Panc1 (cell line): ENCODE measurements at regions not wholly inside any gene's neighbourhood (a gene's known extent, or its start where the extent isn't known, plus 50 kb on each side); places are given as distances from the start of the nearest gene placed in this dataset.

Source experiments
- ATAC-seq: fragments of 200-7000 bp; cut with Tn5 transposase; 2 replicates; pipeline ENCODE4 v1.9.1; 2020; ENCODE audit warnings: mild to moderate bottlenecking, moderate library complexity
- BruUV-seq: library from RNA; stranded (reverse); fragments of 400-500 nt; replicated peaks from 2 replicates; lab custom pipeline; 2021; lab: Mats Ljungman, UMichigan
- CTCF ChIA-PET: fragments of 300-600 bp; sonication (Branson Sonifier 250); formaldehyde crosslinking; loops from one replicate; lab custom pipeline; 2022; ENCODE audit warnings: antibody characterized with exemption; lab: Charles Lee
- POLR2A ChIA-PET: fragments of 300-600 bp; sonication (Branson Sonifier 250); formaldehyde crosslinking; loops from one replicate; lab custom pipeline; 2022; ENCODE audit warnings: antibody characterized with exemption; lab: Charles Lee
- DNase-seq: peaks from one replicate; pipeline ENCODE4 v3.0.0-alpha.2; 2010; ENCODE audit warnings: low read depth, low spot score
- H3K27ac ChIP-seq: 2 replicates; pipeline ENCODE4 v1.5.1; 2011; ENCODE audit warnings: mild to moderate bottlenecking, low read length, inconsistent platforms
- H3K27me3 ChIP-seq: fragments of 200-500 bp; sonication (Bioruptor generic); 2 replicates; pipeline ENCODE4 v1.6.0; 2014; ENCODE audit warnings: low read length, inconsistent platforms; ENCODE audit not compliant: control insufficient read depth, insufficient read depth
- H3K36me3 ChIP-seq: fragments of 200-500 bp; sonication (Bioruptor generic); 2 replicates; pipeline ENCODE4 v1.5.1; 2014; ENCODE audit warnings: inconsistent platforms, mild to moderate bottlenecking, low read length, moderate library complexity; ENCODE audit not compliant: control insufficient read depth, insufficient read depth
- H3K4me1 ChIP-seq: 2 replicates; pipeline ENCODE4 v1.5.1; 2011; ENCODE audit warnings: inconsistent platforms, mild to moderate bottlenecking, low read length, moderate library complexity; ENCODE audit not compliant: control insufficient read depth, insufficient read depth
- H3K4me3 ChIP-seq, 2 experiments: 2 replicates each; pipeline ENCODE4 v1.5.1; 2011 to 2012; ENCODE audit warnings: low read depth in 2 of 2, low read length in 2 of 2, mild to moderate bottlenecking in 2 of 2, inconsistent platforms in 1 of 2, moderate library complexity in 1 of 2
- H3K9me3 ChIP-seq: fragments of 200-500 bp; sonication (Bioruptor generic); 2 replicates; pipeline ENCODE4 v1.5.1; 2014; ENCODE audit warnings: low read depth, mild to moderate bottlenecking, inconsistent platforms, low read length, moderate library complexity; ENCODE audit not compliant: control insufficient read depth, insufficient read depth
- POLR2AphosphoS5 ChIP-seq: IDR thresholded peaks from 2 replicates; pipeline ENCODE4 v1.6.1; 2012; ENCODE audit warnings: mild to moderate bottlenecking, low read depth, low read length, moderate library complexity
- SIN3A ChIP-seq: IDR thresholded peaks from 2 replicates; pipeline ENCODE4 v1.6.1; 2012; ENCODE audit warnings: low read depth, mild to moderate bottlenecking, low read length, moderate library complexity, borderline replicate concordance; ENCODE audit not compliant: insufficient read depth
- TCF7L2 ChIP-seq: IDR thresholded peaks from 2 replicates; pipeline ENCODE4 v1.6.1; 2011; ENCODE audit warnings: mild to moderate bottlenecking, low read depth, low read length, inconsistent platforms
- in situ Hi-C: cut with HindIII; loops from 2 replicates; pipeline ENCODE4 v1.10.0; 2016; ENCODE audit warnings: low sequenced_read_pairs, low pct_unique_long_range_greater_than_20kb
- intact Hi-C: fragments of 100-400 bp; cut with micrococcal nuclease; formaldehyde crosslinking; loops from one replicate; pipeline ENCODE4 v1.10.0; 2022; ENCODE audit not compliant: unreplicated experiment
- TF ChIP-seq, protein P1 (sequence below), 2 experiments: IDR thresholded peaks; 2 replicates each; pipeline ENCODE4 v1.6.1; 2011 to 2012; ENCODE audit warnings: low read depth in 2 of 2, control low read depth in 1 of 2, low read length in 1 of 2, mild to moderate bottlenecking in 1 of 2, moderate library complexity in 1 of 2; ENCODE audit not compliant: insufficient read depth in 1 of 2
- TF ChIP-seq, protein P2 (sequence below): fragments of 450-650 bp; IDR thresholded peaks from 2 replicates; pipeline ENCODE4 v1.5.1; 2017; ENCODE audit warnings: mild to moderate bottlenecking

DNA sequence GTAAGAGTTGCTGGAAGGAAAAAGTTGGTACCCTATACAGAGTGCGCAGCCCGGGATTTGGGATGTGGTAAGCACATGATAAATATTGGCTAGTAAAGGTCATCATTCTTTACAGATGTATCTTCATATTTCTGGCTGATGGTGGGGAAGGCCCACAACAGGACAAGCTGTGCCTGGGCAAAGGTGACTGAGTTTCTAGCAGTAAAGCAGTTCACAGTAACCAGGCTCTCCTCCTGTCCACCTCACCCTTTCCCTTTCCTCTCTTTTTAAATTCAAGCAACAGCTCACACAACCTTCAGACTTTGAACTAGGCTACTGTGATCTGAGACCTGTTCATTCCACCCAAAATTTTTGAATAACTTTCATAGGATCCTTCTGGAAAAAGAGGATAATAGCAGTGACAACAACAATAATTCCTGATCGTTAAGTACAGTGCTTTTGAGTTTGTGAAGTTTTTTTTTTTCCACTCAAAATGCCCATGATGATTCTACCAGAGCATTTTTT, 145.9 kb upstream of the TBL1XR1 start:
- Histone ChIP-seq H3K27me3 (no peaks in the 10 kb centered on the region), H3K9me3 (no peaks in the 10 kb centered on the region; the same call in 1 of the 2 replicates), H3K4me3 (no peak overlapping the region), H3K36me3 (no peaks in the 10 kb centered on the region), H3K27ac (peak overlapping the region; percentile 100), H3K4me1 (peaks cover 34% of the 10 kb centered on the region)
- BruUV-seq: no TSS peak
- intact Hi-C loops (no loop called here), in situ Hi-C loops (no loop called here)
- TF ChIP-seq POLR2AphosphoS5: no peak
- ChIA-PET POLR2A (interaction anchor here (1.2 kb wide), 1 partner anchor 11 kb away, joined by 5 read pairs; no protein-coding TSS in a partner anchor), CTCF (interaction anchor here (0.7 kb wide), 1 partner anchor 14 kb away, joined by 4 read pairs; no protein-coding TSS in a partner anchor)
- ATAC-seq: no peak
- no peak for DNase-seq

DNA sequence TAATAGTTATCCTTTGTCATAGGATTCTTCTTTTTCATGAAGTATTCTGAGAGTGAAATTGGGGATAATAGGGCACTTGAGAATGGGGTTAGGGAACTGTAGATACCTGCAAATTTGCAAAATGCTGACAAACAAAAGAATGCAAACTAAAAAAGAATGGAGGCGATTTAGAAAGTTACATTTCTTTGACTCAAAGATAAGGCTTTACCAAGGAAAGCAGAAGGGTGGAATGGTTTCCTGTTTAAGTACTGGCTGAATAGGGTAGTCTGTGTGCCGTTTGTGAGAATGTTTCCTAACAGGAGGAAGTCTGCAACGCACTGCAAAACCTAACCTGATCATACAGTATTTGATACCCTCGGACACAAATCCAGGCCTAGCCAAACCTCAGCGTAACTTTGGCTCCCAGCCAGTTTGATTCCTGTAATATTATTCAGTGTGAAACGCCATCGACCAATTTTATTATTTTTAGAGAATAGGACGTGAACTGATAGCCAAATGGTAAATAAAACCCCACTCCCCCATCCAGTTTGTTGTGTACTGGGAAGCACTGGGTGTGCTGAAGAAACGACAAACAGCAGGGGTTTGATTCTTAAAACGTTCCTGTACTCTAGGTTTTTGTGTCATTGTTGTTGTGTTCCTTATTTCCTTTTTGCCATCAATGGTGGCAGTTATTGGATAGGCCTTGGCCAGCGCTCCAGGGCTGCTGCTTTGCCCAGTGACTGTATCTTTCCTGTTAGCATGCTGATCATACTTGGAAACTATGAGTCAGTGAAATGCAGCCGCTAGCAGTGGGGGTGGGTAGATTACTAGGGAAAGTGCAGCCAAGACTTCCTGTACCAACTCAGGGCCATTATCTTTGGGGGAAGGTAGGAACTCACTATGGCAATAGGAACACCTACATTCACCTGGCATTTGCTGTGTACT, 148.0 kb upstream of the TBL1XR1 start:
- Histone ChIP-seq H3K4me1 (peaks cover 38% of the 10 kb centered on the region), H3K27me3 (no peaks in the 10 kb centered on the region), H3K9me3 (peaks cover 2% of the 10 kb centered on the region; the same call in 1 of the 2 replicates), H3K27ac (peak overlapping the region; percentile 100), H3K36me3 (no peaks in the 10 kb centered on the region), H3K4me3 (peak overlapping the region; percentile 4 to 41; a peak in 3 of 4 replicates)
- BruUV-seq: no TSS peak
- CTCF ChIA-PET: no interaction called here
- intact Hi-C loops (no loop called here), in situ Hi-C loops (no loop called here)
- POLR2A ChIA-PET: interaction anchor here (0.5 kb wide), 1 partner anchor 89 kb away, joined by 8 read pairs; no protein-coding TSS in a partner anchor
- peak; percentile 90 for DNase-seq
- peak; percentile 98 for TF ChIP-seq POLR2AphosphoS5
- TF ChIP-seq, protein P1, sequence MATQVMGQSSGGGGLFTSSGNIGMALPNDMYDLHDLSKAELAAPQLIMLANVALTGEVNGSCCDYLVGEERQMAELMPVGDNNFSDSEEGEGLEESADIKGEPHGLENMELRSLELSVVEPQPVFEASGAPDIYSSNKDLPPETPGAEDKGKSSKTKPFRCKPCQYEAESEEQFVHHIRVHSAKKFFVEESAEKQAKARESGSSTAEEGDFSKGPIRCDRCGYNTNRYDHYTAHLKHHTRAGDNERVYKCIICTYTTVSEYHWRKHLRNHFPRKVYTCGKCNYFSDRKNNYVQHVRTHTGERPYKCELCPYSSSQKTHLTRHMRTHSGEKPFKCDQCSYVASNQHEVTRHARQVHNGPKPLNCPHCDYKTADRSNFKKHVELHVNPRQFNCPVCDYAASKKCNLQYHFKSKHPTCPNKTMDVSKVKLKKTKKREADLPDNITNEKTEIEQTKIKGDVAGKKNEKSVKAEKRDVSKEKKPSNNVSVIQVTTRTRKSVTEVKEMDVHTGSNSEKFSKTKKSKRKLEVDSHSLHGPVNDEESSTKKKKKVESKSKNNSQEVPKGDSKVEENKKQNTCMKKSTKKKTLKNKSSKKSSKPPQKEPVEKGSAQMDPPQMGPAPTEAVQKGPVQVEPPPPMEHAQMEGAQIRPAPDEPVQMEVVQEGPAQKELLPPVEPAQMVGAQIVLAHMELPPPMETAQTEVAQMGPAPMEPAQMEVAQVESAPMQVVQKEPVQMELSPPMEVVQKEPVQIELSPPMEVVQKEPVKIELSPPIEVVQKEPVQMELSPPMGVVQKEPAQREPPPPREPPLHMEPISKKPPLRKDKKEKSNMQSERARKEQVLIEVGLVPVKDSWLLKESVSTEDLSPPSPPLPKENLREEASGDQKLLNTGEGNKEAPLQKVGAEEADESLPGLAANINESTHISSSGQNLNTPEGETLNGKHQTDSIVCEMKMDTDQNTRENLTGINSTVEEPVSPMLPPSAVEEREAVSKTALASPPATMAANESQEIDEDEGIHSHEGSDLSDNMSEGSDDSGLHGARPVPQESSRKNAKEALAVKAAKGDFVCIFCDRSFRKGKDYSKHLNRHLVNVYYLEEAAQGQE (IDR thresholded peaks at IDR 0.05; ENCODE audit: insufficient read depth in 1 of 2, low read depth in 2 of 2, low read length in 1 of 2): peak; percentile 38 to 49; a peak in 1 of 4 replicates
- TF ChIP-seq SIN3A: 0 out of 2 replicates have a peak, but pooled peaks have one; percentile 60
- TF ChIP-seq, protein P2, sequence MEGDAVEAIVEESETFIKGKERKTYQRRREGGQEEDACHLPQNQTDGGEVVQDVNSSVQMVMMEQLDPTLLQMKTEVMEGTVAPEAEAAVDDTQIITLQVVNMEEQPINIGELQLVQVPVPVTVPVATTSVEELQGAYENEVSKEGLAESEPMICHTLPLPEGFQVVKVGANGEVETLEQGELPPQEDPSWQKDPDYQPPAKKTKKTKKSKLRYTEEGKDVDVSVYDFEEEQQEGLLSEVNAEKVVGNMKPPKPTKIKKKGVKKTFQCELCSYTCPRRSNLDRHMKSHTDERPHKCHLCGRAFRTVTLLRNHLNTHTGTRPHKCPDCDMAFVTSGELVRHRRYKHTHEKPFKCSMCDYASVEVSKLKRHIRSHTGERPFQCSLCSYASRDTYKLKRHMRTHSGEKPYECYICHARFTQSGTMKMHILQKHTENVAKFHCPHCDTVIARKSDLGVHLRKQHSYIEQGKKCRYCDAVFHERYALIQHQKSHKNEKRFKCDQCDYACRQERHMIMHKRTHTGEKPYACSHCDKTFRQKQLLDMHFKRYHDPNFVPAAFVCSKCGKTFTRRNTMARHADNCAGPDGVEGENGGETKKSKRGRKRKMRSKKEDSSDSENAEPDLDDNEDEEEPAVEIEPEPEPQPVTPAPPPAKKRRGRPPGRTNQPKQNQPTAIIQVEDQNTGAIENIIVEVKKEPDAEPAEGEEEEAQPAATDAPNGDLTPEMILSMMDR: no peak
- peak; percentile 74 for TF ChIP-seq TCF7L2
- peak; percentile 99 for ATAC-seq
